ENCODE measurements at regions not wholly inside any gene's neighbourhood (a gene's known extent, or its start where the extent isn't known, plus 50 kb on each side); places are given as distances from the start of the nearest gene placed in this dataset.

GRCh38 chr5:121090822-121091221, 626.7 kb downstream of the PRR16 start:
- TF ChIP-seq RCOR1 (IDR thresholded peaks at IDR 0.05; ENCODE audit: low read length): no peak
- TF ChIP-seq, protein P1, sequence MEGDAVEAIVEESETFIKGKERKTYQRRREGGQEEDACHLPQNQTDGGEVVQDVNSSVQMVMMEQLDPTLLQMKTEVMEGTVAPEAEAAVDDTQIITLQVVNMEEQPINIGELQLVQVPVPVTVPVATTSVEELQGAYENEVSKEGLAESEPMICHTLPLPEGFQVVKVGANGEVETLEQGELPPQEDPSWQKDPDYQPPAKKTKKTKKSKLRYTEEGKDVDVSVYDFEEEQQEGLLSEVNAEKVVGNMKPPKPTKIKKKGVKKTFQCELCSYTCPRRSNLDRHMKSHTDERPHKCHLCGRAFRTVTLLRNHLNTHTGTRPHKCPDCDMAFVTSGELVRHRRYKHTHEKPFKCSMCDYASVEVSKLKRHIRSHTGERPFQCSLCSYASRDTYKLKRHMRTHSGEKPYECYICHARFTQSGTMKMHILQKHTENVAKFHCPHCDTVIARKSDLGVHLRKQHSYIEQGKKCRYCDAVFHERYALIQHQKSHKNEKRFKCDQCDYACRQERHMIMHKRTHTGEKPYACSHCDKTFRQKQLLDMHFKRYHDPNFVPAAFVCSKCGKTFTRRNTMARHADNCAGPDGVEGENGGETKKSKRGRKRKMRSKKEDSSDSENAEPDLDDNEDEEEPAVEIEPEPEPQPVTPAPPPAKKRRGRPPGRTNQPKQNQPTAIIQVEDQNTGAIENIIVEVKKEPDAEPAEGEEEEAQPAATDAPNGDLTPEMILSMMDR (IDR thresholded peaks at IDR 0.05): no peak

All from SK-N-SH (cell line).